ENCODE measurements at regions not wholly inside any gene's neighbourhood (a gene's known extent, or its start where the extent isn't known, plus 50 kb on each side); places are given as distances from the start of the nearest gene placed in this dataset.
A peak's percentile ranks its signal among the peaks of the same experiment; 100 is the strongest.

- no peak for DNase-seq (ENCODE audit: low read depth in 2 of 2)
Observed at GRCh38 chr11:122523846-122524805, 131.4 kb upstream of the UBASH3B start.

- no peak for DNase-seq (ENCODE audit: low read depth in 2 of 2)
Observed at GRCh38 chr11:122521626-122522025, 133.9 kb upstream of the UBASH3B start.

GRCh38 chr11:122517403-122518379, 137.8 kb upstream of the UBASH3B start:
- DNase-seq (ENCODE audit: low read depth in 2 of 2) = no peak

DNA sequence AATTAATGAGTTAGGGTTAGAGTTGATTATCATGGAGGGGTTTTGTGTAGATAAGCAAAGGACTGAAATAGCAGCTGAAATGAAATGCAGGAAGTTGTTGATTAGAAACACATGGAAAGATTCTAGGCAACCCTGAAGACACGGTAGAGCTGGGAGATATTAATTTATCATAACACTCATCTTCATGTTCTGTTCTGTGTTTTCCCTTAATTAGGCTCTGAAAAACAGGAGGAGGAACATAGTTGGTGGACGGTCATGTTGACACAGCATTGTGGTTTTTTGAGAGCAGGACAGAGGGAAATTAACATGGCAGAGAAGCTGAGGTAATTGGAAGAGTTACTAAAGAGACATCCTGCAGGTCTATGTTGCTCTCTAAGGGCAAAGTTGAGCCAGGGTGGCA, 138.8 kb upstream of the UBASH3B start:
- no peak for DNase-seq (ENCODE audit: low read depth in 2 of 2)

DNA sequence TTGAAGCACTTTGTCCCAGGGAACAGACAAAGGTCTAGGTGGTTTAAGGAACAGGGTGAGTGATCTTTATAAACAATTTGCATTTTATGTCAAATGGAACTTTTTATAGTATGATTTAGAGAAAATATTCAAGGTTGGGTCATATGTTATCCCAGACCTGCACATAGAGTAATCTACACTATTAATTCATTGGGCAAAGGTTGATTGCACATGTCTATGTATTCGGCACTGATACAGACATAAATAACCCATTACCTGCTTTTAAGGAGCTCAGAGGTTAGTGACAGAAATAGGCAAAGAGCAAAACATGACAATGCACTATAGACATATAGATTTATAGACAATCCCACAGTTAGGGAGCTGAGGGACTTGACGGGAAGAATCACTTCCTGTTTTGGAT, 141.5 kb upstream of the UBASH3B start:
- no peak for DNase-seq (ENCODE audit: low read depth in 2 of 2)

- DNase-seq (ENCODE audit: low read depth in 2 of 2) = no peak
Observed at GRCh38 chr11:122513328-122513727, 142.2 kb upstream of the UBASH3B start.

- DNase-seq (ENCODE audit: low read depth in 2 of 2) = no peak
Observed at GRCh38 chr11:122512688-122513087, 142.8 kb upstream of the UBASH3B start.

- no peak for DNase-seq (ENCODE audit: low read depth in 2 of 2)
Observed at GRCh38 chr11:122509899-122510298, 145.6 kb upstream of the UBASH3B start.

DNA sequence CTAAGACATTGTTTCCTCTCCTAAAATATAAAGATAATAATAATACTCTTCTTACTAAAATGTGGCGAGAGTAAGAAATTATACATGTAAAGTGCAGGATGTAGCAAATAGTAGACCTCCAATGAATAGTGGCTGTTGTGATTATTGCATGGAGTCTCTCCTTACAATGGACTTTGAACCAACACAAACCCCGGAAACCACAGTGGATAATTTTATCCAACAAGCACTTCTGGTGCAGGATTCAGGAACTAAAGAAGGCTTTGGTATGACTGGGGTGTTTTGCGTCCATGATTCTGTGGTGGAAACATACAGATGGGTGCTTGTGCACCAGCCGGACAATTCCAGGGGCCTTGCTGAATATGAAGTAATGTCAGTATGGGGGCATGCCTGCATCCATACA, 146.4 kb upstream of the UBASH3B start:
- DNase-seq (ENCODE audit: low read depth in 2 of 2) = no peak

GRCh38 chr11:122505304-122506006, 150.1 kb upstream of the UBASH3B start:
- peak; percentile 1 to 2 for DNase-seq (ENCODE audit: low read depth in 2 of 2)

DNA sequence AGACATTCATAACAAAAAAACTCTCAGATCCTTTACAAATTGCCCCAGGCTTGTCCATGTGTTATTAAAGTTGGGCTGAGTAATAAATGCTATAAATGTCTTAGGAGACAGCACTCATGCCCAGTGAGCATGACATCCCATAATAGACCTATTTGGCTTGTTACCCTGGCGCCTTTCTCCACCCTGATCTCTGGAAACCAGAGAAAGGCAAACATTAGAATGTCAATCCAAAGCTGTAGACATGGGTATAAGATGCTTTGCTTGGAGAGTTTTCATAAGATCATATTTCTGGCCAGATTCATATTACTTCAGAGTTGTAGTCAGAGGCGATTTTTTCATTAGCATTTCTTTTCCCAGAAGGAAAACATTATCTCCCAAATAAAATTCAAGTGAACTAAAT, 161.3 kb upstream of the UBASH3B start:
- no peak for DNase-seq (ENCODE audit: low read depth in 2 of 2)

GRCh38 chr11:122491509-122491908, 164.0 kb upstream of the UBASH3B start:
- no peak for DNase-seq (ENCODE audit: low read depth in 2 of 2)

- DNase-seq (ENCODE audit: low read depth in 2 of 2) = no peak
Observed at GRCh38 chr11:122488892-122489706, 166.4 kb upstream of the UBASH3B start.

GRCh38 chr11:122487669-122488068, 167.9 kb upstream of the UBASH3B start:
- no peak for DNase-seq (ENCODE audit: low read depth in 2 of 2)

GRCh38 chr11:122486793-122487495, 168.6 kb upstream of the UBASH3B start:
- no peak for DNase-seq (ENCODE audit: low read depth in 2 of 2)

DNA sequence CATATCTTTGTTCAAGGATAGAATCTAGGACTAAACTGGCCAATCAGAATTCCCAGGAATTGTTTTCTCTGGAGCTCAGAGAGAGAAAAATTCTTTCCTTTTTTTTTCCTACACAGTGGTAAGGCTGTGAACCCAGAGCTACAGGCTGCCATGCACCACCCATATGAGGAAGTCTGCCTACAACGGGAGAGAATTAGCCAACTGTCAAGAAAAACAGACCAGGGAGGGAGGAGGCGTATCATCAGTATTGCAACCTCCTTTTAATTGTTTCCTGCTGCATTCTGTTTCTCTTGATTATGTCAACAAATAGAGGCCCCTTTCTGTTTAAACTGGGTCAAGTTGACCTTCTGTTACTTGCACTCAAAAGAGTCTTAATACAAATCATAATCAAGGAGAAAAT, 176.5 kb upstream of the UBASH3B start:
- no peak for DNase-seq (ENCODE audit: low read depth in 2 of 2)

GRCh38 chr11:122468965-122469364, 186.6 kb upstream of the UBASH3B start:
- DNase-seq (ENCODE audit: low read depth in 2 of 2) = no peak

DNA sequence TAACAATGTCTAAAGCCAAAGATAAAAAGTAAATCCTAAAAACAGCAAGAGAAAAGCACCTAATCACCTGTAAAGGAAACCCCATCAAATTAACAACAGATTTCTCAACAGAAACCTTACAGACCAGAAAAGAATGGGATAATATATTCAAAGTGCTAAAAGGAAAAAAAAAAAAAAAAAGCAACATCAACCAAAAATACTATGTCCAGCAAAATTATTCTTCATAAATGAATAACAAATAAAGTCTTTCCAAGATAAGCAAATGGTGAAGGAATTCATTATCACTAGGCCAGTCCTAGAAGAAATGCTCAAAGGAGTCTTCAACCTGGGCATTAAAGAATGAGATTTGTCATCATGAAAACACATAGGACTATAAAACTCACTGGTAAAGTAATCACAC, 192.0 kb upstream of the UBASH3B start:
- no peak for DNase-seq (ENCODE audit: low read depth in 2 of 2)

DNA sequence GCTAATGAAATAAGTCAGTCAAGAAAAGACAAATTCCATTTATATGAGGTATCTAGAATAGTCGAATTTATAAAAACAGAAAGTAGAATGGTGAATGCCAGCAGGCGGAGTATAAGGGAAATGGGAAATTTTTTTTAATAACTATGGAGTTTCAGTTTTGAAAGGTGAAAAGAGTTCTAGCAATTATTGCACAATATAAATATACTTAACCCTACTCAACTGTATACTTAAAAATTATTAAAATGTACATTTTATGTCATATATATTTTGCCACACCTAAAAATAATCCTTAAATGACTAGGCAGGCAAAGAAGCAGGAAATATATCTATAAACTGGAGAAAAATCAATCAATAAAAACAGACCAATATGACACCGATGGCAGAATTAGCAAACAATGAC, 196.5 kb upstream of the UBASH3B start:
- DNase-seq (ENCODE audit: low read depth in 2 of 2) = no peak

- no peak for DNase-seq (ENCODE audit: low read depth in 2 of 2)
Observed at GRCh38 chr11:122453586-122453985, 201.9 kb upstream of the UBASH3B start.
